Smooth muscle cell (in vitro differentiated cells): ENCODE measurements at regions not wholly inside any gene's neighbourhood (a gene's known extent, or its start where the extent isn't known, plus 50 kb on each side); places are given as distances from the start of the nearest gene placed in this dataset.

ENCODE experiments used
- DNase-seq: peaks from one replicate; lab custom pipeline; 2025; ENCODE audit not compliant: unreplicated experiment; lab: John Stamatoyannopoulos, UW
- H2AFZ ChIP-seq: fragments of 200-600 bp; sonication (generic); 2 replicates; pipeline ENCODE4 v1.6.0; 2016; ENCODE audit warnings: antibody characterized with exemption, low read depth, mild to moderate bottlenecking
- H3F3A ChIP-seq: fragments of 200-600 bp; sonication (generic); 2 replicates; pipeline ENCODE4 v1.6.0; 2017; ENCODE audit warnings: antibody characterized with exemption, low read depth
- H3K27ac ChIP-seq: fragments of 200-600 bp; sonication (generic); 2 replicates; pipeline ENCODE4 v1.5.1; 2016; ENCODE audit warnings: low read depth, mild to moderate bottlenecking
- H3K27me3 ChIP-seq: fragments of 200-600 bp; sonication (generic); 2 replicates; pipeline ENCODE4 v1.6.1; 2016; ENCODE audit warnings: low read depth, mild to moderate bottlenecking
- H3K36me3 ChIP-seq: fragments of 200-600 bp; sonication (generic); 2 replicates; pipeline ENCODE4 v1.5.1; 2016; ENCODE audit warnings: low read depth
- H3K4me1 ChIP-seq: fragments of 200-600 bp; sonication (generic); 2 replicates; pipeline ENCODE4 v1.5.1; 2016; ENCODE audit warnings: low read depth
- H3K4me2 ChIP-seq: fragments of 200-600 bp; sonication (generic); 2 replicates; pipeline ENCODE4 v1.6.0; 2016; ENCODE audit warnings: mild to moderate bottlenecking
- H3K4me3 ChIP-seq: fragments of 200-600 bp; sonication (generic); 2 replicates; pipeline ENCODE4 v1.5.1; 2016; ENCODE audit warnings: mild to moderate bottlenecking
- H3K79me2 ChIP-seq: fragments of 200-600 bp; sonication (generic); 2 replicates; pipeline ENCODE4 v1.6.0; 2016; ENCODE audit warnings: low read depth, mild to moderate bottlenecking
- H3K9ac ChIP-seq: fragments of 200-600 bp; sonication (generic); 2 replicates; pipeline ENCODE4 v1.6.0; 2016; ENCODE audit warnings: low read depth
- H3K9me3 ChIP-seq: fragments of 200-600 bp; sonication (generic); replicated peaks from 2 replicates; pipeline ENCODE4 v1.5.1; 2016; ENCODE audit warnings: low read depth
- H4K20me1 ChIP-seq: fragments of 200-600 bp; sonication (generic); 2 replicates; pipeline ENCODE4 v1.6.0; 2016; ENCODE audit warnings: low read depth
- WGBS: methylation state at CpG from one replicate; pipeline ENCODE4 v1.1.7; 2016; ENCODE audit warnings: low lambda C conversion rate; 5-methylcytosine and 5-hydroxymethylcytosine counted together
- TF ChIP-seq, protein P1 (sequence below): fragments of 200-600 bp; sonication (generic); IDR thresholded peaks from 2 replicates; pipeline ENCODE4 v1.5.1; 2017; ENCODE audit warnings: borderline replicate concordance, mild to moderate bottlenecking, antibody characterized with exemption; ENCODE audit not compliant: insufficient read depth, poor library complexity, severe bottlenecking

- H3K27ac ChIP-seq, result no peak overlapping the region
Measured at GRCh38 chr3:65078748-65079147, 390.9 kb upstream of the ADAMTS9 start.

DNA sequence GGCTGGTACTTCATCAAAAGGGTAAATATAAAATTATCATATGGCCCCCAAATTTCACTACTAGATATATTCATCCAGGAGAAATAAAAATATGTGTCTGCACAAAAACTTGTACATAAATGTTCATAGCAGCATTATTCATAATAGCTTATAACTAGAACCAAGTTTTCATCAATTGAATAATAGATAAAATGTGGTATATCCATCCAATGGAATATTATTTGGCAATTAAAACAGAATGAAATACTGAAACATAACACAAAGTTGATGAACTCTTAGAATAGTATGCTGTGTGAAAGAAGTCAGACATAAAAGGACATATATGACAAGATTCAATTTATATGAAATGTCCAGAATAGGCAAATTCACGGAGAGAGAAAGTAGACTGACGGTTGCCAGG is 389.3 kb upstream of the ADAMTS9 start:
- H3K9ac ChIP-seq, result no peak overlapping the region
- WGBS, result 100% methylated on average over 2 of the region's 2 CpGs
- H2AFZ ChIP-seq, result no peak overlapping the region
- TF ChIP-seq, protein P1, sequence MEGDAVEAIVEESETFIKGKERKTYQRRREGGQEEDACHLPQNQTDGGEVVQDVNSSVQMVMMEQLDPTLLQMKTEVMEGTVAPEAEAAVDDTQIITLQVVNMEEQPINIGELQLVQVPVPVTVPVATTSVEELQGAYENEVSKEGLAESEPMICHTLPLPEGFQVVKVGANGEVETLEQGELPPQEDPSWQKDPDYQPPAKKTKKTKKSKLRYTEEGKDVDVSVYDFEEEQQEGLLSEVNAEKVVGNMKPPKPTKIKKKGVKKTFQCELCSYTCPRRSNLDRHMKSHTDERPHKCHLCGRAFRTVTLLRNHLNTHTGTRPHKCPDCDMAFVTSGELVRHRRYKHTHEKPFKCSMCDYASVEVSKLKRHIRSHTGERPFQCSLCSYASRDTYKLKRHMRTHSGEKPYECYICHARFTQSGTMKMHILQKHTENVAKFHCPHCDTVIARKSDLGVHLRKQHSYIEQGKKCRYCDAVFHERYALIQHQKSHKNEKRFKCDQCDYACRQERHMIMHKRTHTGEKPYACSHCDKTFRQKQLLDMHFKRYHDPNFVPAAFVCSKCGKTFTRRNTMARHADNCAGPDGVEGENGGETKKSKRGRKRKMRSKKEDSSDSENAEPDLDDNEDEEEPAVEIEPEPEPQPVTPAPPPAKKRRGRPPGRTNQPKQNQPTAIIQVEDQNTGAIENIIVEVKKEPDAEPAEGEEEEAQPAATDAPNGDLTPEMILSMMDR, result no peak
- no peaks in the 10 kb centered on the region for H3K79me2 ChIP-seq
- no peak overlapping the region for H3K4me3 ChIP-seq
- no peaks in the 10 kb centered on the region for H3K27me3 ChIP-seq
- H3F3A ChIP-seq, result no peaks in the 10 kb centered on the region
- H3K4me1 ChIP-seq, result no peaks in the 10 kb centered on the region
- H3K9me3 ChIP-seq, result no peaks in the 10 kb centered on the region
- DNase-seq, result no peak
- H3K27ac ChIP-seq, result no peak overlapping the region
- H3K36me3 ChIP-seq, result no peaks in the 10 kb centered on the region
- no peaks in the 10 kb centered on the region for H4K20me1 ChIP-seq
- no peak overlapping the region for H3K4me2 ChIP-seq

More at GRCh38 chr3:65078748-65079147, 390.9 kb upstream of the ADAMTS9 start:
- Histone ChIP-seq H3F3A (no peaks in the 10 kb centered on the region), H3K4me1 (no peaks in the 10 kb centered on the region), H3K9me3 (no peaks in the 10 kb centered on the region), H3K79me2 (no peaks in the 10 kb centered on the region), H3K9ac (no peak overlapping the region), H3K4me2 (no peak overlapping the region), H2AFZ (no peak overlapping the region), H4K20me1 (no peaks in the 10 kb centered on the region), H3K36me3 (no peaks in the 10 kb centered on the region), H3K27me3 (no peaks in the 10 kb centered on the region), H3K4me3 (no peak overlapping the region)
- DNase-seq, result no peak
- TF ChIP-seq, protein P1, result no peak

- no peaks in the 10 kb centered on the region for H4K20me1 ChIP-seq
- TF ChIP-seq, protein P1, result no peak
- H3K79me2 ChIP-seq, result no peaks in the 10 kb centered on the region
- H3K4me1 ChIP-seq, result no peaks in the 10 kb centered on the region
- no peaks in the 10 kb centered on the region for H3K36me3 ChIP-seq
- no peak for DNase-seq
- H3F3A ChIP-seq, result no peaks in the 10 kb centered on the region
- no peak overlapping the region for H3K9ac ChIP-seq
- H3K4me2 ChIP-seq, result no peak overlapping the region
- H3K9me3 ChIP-seq, result no peaks in the 10 kb centered on the region
- no peak overlapping the region for H2AFZ ChIP-seq
- no peak overlapping the region for H3K27ac ChIP-seq
- WGBS, result 95% methylated on average over 3 of the region's 3 CpGs
- H3K27me3 ChIP-seq, result no peaks in the 10 kb centered on the region
- no peak overlapping the region for H3K4me3 ChIP-seq
Measured at GRCh38 chr3:65070968-65071367, 383.2 kb upstream of the ADAMTS9 start.

- WGBS, result 30% methylated on average over 2 of the region's 2 CpGs
Measured at GRCh38 chr3:65060904-65061303, 373.1 kb upstream of the ADAMTS9 start.

More at GRCh38 chr3:65060904-65061303, 373.1 kb upstream of the ADAMTS9 start:
- Histone ChIP-seq H3K4me1 (no peaks in the 10 kb centered on the region), H3K79me2 (no peaks in the 10 kb centered on the region), H4K20me1 (no peaks in the 10 kb centered on the region), H3K4me2 (peak overlapping the region; percentile 33), H3K36me3 (no peaks in the 10 kb centered on the region), H3K9me3 (no peaks in the 10 kb centered on the region), H2AFZ (peak overlapping the region; percentile 55), H3K27me3 (no peaks in the 10 kb centered on the region), H3K27ac (peak overlapping the region; percentile 59), H3K9ac (no peak overlapping the region), H3K4me3 (no peak overlapping the region), H3F3A (peaks cover 8% of the 10 kb centered on the region)
- no peak for DNase-seq
- TF ChIP-seq, protein P1, result peak; percentile 19
